ENCODE measurements at regions not wholly inside any gene's neighbourhood (a gene's known extent, or its start where the extent isn't known, plus 50 kb on each side); places are given as distances from the start of the nearest gene placed in this dataset.

GRCh38 chr12:59517522-59517921 lies 78.3 kb upstream of the SLC16A7 start:
- H3K4me3 ChIP-seq: no peak overlapping the region
- no peak overlapping the region for H3K27ac ChIP-seq
- TF ChIP-seq EP300 (IDR thresholded peaks at IDR 0.05): no peak
- no peak for TF ChIP-seq POLR2A (IDR thresholded peaks at IDR 0.05)
- H3K4me1 ChIP-seq (ENCODE audit: insufficient read depth): no peaks in the 10 kb centered on the region
- 81 to 83% (median 81%) methylated on average over 2 of the region's 2 CpGs for WGBS, 3 donors
- DNase-seq: no peak
- H3K36me3 ChIP-seq: no peaks in the 10 kb centered on the region
- intact Hi-C loops (cut with DNase I): no loop called here
- no peaks in the 10 kb centered on the region for H3K9me3 ChIP-seq
- H3K27me3 ChIP-seq: no peaks in the 10 kb centered on the region

GRCh38 chr12:59500915-59501314 lies 94.9 kb upstream of the SLC16A7 start:
- Histone ChIP-seq H3K27ac (no peak overlapping the region), H3K4me1 (ENCODE audit: insufficient read depth) (no peaks in the 10 kb centered on the region), H3K36me3 (no peaks in the 10 kb centered on the region), H3K4me3 (no peak overlapping the region), H3K27me3 (no peaks in the 10 kb centered on the region), H3K9me3 (no peaks in the 10 kb centered on the region)
- TF ChIP-seq EP300 (IDR thresholded peaks at IDR 0.05) (no peak), CTCF (IDR thresholded peaks at IDR 0.05) (no peak), POLR2A (IDR thresholded peaks at IDR 0.05) (no peak)
- WGBS, 3 donors: 67 to 81% (median 69%) methylated on average over 1 of the region's 1 CpG
- DNase-seq: no peak
- intact Hi-C loops (cut with DNase I): no loop called here

GRCh38 chr12:59500335-59500734 lies 95.5 kb upstream of the SLC16A7 start:
- DNase-seq: no peak
- intact Hi-C loops (cut with DNase I): no loop called here
- H3K27me3 ChIP-seq: no peaks in the 10 kb centered on the region
- TF ChIP-seq CTCF (IDR thresholded peaks at IDR 0.05) (no peak), POLR2A (IDR thresholded peaks at IDR 0.05) (no peak), EP300 (IDR thresholded peaks at IDR 0.05) (no peak)
- no peaks in the 10 kb centered on the region for H3K9me3 ChIP-seq
- no peak overlapping the region for H3K4me3 ChIP-seq
- H3K4me1 ChIP-seq (ENCODE audit: insufficient read depth): no peaks in the 10 kb centered on the region
- H3K36me3 ChIP-seq: no peaks in the 10 kb centered on the region
- 88 to 95% (median 95%) methylated on average over 1 of the region's 1 CpG for WGBS, 3 donors
- no peak overlapping the region for H3K27ac ChIP-seq

GRCh38 chr12:59499774-59500173 lies 96.1 kb upstream of the SLC16A7 start:
- Histone ChIP-seq H3K9me3 (no peaks in the 10 kb centered on the region), H3K27me3 (no peaks in the 10 kb centered on the region), H3K27ac (no peak overlapping the region), H3K4me3 (no peak overlapping the region), H3K4me1 (ENCODE audit: insufficient read depth) (no peaks in the 10 kb centered on the region), H3K36me3 (no peaks in the 10 kb centered on the region)
- no peak for DNase-seq
- 66 to 88% (median 81%) methylated on average over 1 of the region's 1 CpG for WGBS, 3 donors
- TF ChIP-seq EP300 (IDR thresholded peaks at IDR 0.05): no peak
- no peak for TF ChIP-seq CTCF (IDR thresholded peaks at IDR 0.05)
- no peak for TF ChIP-seq POLR2A (IDR thresholded peaks at IDR 0.05)
- intact Hi-C loops (cut with DNase I): no loop called here

GRCh38 chr12:59494617-59495016 lies 101.2 kb upstream of the SLC16A7 start:
- H3K9me3 ChIP-seq: no peaks in the 10 kb centered on the region
- H3K27ac ChIP-seq: no peak overlapping the region
- no peak for TF ChIP-seq POLR2A (IDR thresholded peaks at IDR 0.05)
- TF ChIP-seq CTCF (IDR thresholded peaks at IDR 0.05): no peak
- no peak for TF ChIP-seq EP300 (IDR thresholded peaks at IDR 0.05)
- DNase-seq: no peak
- intact Hi-C loops (cut with DNase I): no loop called here
- H3K4me1 ChIP-seq (ENCODE audit: insufficient read depth): no peaks in the 10 kb centered on the region
- no peaks in the 10 kb centered on the region for H3K27me3 ChIP-seq
- H3K4me3 ChIP-seq: no peak overlapping the region
- no peaks in the 10 kb centered on the region for H3K36me3 ChIP-seq

Data from ovary (tissue), 7 donors.